Esophagus muscularis mucosa (tissue), 4 donors: ENCODE measurements at regions not wholly inside any gene's neighbourhood (a gene's known extent, or its start where the extent isn't known, plus 50 kb on each side); places are given as distances from the start of the nearest gene placed in this dataset.

ENCODE experiments used
- DNase-seq: peaks from one replicate; pipeline ENCODE4 v3.0.0-alpha.2; 2017; ENCODE audit errors: extremely low spot score
- H3K27ac ChIP-seq, 4 donors: fragments of 200-600 bp; sonication (generic); replicated peaks in 1 of 4; 1 replicate in 3 of 4; 2 replicates in 1 of 4; pipeline ENCODE4 v1.5.1; 2016 to 2019; ENCODE audit warnings: mild to moderate bottlenecking in 1 of 4
- H3K27me3 ChIP-seq, 4 donors: fragments of 200-600 bp; sonication (generic); one replicate each; pipeline versions ENCODE4 v1.5.1 to v1.6.0; 2016 to 2019
- H3K36me3 ChIP-seq, 4 donors: fragments of 200-600 bp; sonication (generic); one replicate each; pipeline ENCODE4 v1.5.1; 2016 to 2019
- H3K4me1 ChIP-seq, 4 donors: fragments of 200-600 bp; sonication (generic); one replicate each; pipeline ENCODE4 v1.5.1; 2016 to 2019
- H3K4me3 ChIP-seq, 4 donors: fragments of 200-600 bp; sonication (generic); 1 replicate in 2 of 4; 2 replicates in 2 of 4; pipeline ENCODE4 v1.5.1; 2016 to 2019; ENCODE audit warnings: mild to moderate bottlenecking in 4 of 4, moderate library complexity in 1 of 4
- H3K9me3 ChIP-seq, 4 donors: fragments of 200-600 bp; sonication (generic); 1 replicate in 3 of 4; 2 replicates in 1 of 4; pipeline ENCODE4 v1.5.1; 2016 to 2019
- CTCF ChIP-seq, 3 experiments: fragments of 200-600 bp in 2 of 3; fragments of 450-650 bp in 1 of 3; sonication (generic) in 2 of 3; IDR thresholded peaks; one replicate each; pipeline ENCODE4 v1.5.1; 2017 to 2019; ENCODE audit warnings: antibody characterized with exemption in 3 of 3, mild to moderate bottlenecking in 2 of 3, moderate library complexity in 1 of 3
- EP300 ChIP-seq: sonication (generic); formaldehyde crosslinking; IDR thresholded peaks from one replicate; pipeline ENCODE4 v1.6.1; 2017; ENCODE audit warnings: antibody characterized with exemption
- POLR2A ChIP-seq: fragments of 450-650 bp; IDR thresholded peaks from one replicate; pipeline ENCODE4 v1.6.1; 2017; ENCODE audit warnings: antibody characterized with exemption, moderate library complexity, mild to moderate bottlenecking, low read depth
- POLR2AphosphoS5 ChIP-seq, 2 donors: sonication (generic); formaldehyde crosslinking; IDR thresholded peaks; one replicate each; pipeline ENCODE4 v1.6.1; 2017; ENCODE audit warnings: antibody characterized with exemption in 2 of 2
- WGBS: methylation state at CpG from one replicate; pipeline ENCODE4 v1.1.5; 2018; 5-methylcytosine and 5-hydroxymethylcytosine counted together
- intact Hi-C: fragments of 100-400 bp; cut with DNase I; formaldehyde crosslinking; loops from one replicate; pipeline ENCODE4 v1.15.1; 2023

DNA sequence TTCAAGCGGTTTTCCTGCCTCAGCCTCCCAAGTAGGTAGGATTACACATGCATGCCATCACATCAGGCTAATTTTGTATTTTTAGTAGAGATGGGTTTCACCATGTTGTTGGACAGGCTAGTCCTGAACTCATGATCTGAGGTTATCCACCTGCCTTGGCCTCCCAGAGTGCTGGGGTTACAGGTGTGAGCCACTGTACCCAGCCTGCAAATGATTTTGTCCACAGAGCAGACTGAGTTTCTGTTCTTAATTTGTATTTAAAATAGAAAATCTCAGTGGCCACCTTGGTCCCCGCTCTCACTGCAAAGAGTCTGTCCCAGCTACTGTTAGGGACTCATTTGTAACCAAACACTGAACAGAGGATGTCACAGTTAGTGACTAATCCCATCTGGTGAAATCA, 415.7 kb upstream of the RBFOX1 start:
- intact Hi-C loops: no loop called here
- Histone ChIP-seq H3K27me3 (no peaks in the 10 kb centered on the region), H3K27ac (no peak overlapping the region), H3K9me3 (peaks cover 0 to 9% (median 0%) of the 10 kb centered on the region in 4 donors), H3K36me3 (no peaks in the 10 kb centered on the region), H3K4me3 (no peak overlapping the region), H3K4me1 (no peaks in the 10 kb centered on the region)
- TF ChIP-seq CTCF (IDR thresholded peaks at IDR 0.05): no peak
- no peak for TF ChIP-seq POLR2AphosphoS5 (IDR thresholded peaks at IDR 0.05)
- TF ChIP-seq POLR2A: no peak
- no peak for TF ChIP-seq EP300
- 70% methylated on average over 2 of the region's 2 CpGs for WGBS
- DNase-seq: no peak

- H3K4me1 ChIP-seq: no peaks in the 10 kb centered on the region
- no peak overlapping the region for H3K4me3 ChIP-seq
- intact Hi-C loops: no loop called here
- H3K27me3 ChIP-seq: no peaks in the 10 kb centered on the region
- TF ChIP-seq CTCF (IDR thresholded peaks at IDR 0.05) (no peak), POLR2AphosphoS5 (IDR thresholded peaks at IDR 0.05) (no peak), POLR2A (no peak)
- DNase-seq: no peak
- H3K9me3 ChIP-seq: no peaks in the 10 kb centered on the region
- no peak overlapping the region for H3K27ac ChIP-seq
- 82% methylated on average over 3 of the region's 5 CpGs for WGBS
- H3K36me3 ChIP-seq: no peaks in the 10 kb centered on the region
Observed at GRCh38 chr16:6913566-6913965, 419.1 kb upstream of the RBFOX1 start.

DNA sequence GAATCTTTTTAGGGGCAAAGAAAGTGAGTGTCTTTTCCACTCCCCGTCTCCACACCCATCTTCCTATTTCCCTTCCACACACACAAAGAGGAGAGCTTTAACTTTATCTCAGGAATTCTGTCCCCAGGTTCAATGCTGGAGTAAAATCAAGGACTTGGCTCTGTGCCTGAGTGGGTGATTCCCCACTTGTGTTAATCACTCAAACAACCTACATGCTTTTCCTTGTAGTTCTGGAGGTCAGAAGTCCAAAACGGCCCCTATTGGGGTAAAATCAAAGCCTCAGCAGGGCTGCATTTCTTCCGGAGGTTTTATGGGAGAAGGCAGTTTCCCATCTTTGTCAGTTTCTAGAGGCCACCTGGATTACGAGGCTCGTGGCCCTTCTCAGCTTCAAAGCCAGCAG, 422.3 kb upstream of the RBFOX1 start:
- DNase-seq: no peak
- TF ChIP-seq CTCF (IDR thresholded peaks at IDR 0.05) (no peak), POLR2AphosphoS5 (IDR thresholded peaks at IDR 0.05) (no peak), EP300 (no peak), POLR2A (no peak)
- Histone ChIP-seq H3K4me1 (no peaks in the 10 kb centered on the region), H3K27me3 (no peaks in the 10 kb centered on the region), H3K4me3 (no peak overlapping the region), H3K36me3 (no peaks in the 10 kb centered on the region), H3K27ac (no peak overlapping the region), H3K9me3 (no peaks in the 10 kb centered on the region)
- intact Hi-C loops: no loop called here
- 79% methylated on average over 5 of the region's 5 CpGs for whole genome bisulfite sequencing

GRCh38 chr16:6905601-6906000, 427.0 kb upstream of the RBFOX1 start:
- TF ChIP-seq POLR2AphosphoS5 (IDR thresholded peaks at IDR 0.05) (no peak), POLR2A (no peak), CTCF (IDR thresholded peaks at IDR 0.05) (no peak), EP300 (no peak)
- 44% methylated on average over 3 of the region's 3 CpGs for WGBS
- Histone ChIP-seq H3K36me3 (no peaks in the 10 kb centered on the region), H3K4me3 (no peak overlapping the region), H3K9me3 (no peaks in the 10 kb centered on the region), H3K4me1 (no peaks in the 10 kb centered on the region), H3K27me3 (peaks cover 0 to 7% (median 0%) of the 10 kb centered on the region in 4 donors), H3K27ac (no peak overlapping the region)
- no peak for DNase-seq
- intact Hi-C loops: no loop called here

DNA sequence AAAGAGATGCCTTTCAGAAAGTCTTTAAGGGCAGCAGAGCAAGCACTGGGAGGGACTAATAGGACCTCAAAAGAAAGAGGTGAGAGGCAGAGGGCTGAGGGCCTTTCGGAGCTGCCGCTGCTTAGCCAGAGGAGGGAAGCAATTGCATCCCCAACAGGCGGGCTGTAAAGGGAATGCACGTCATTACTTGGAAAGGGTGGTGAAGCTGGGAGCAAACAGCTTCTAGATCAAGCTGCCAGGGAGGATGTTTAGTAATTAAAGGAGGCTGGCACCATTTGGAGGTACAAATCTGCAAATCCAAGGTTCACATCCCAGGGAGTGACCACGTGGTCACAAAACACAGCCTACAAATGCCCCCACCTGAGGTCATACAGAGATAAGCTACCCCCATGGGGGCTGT, 429.0 kb upstream of the RBFOX1 start:
- TF ChIP-seq CTCF (IDR thresholded peaks at IDR 0.05) (no peak), POLR2A (no peak), POLR2AphosphoS5 (IDR thresholded peaks at IDR 0.05) (no peak), EP300 (no peak)
- H3K36me3 ChIP-seq: no peaks in the 10 kb centered on the region
- DNase-seq: no peak
- H3K27me3 ChIP-seq: peaks cover 0 to 7% (median 0%) of the 10 kb centered on the region in 4 donors
- no peak overlapping the region for H3K4me3 ChIP-seq
- intact Hi-C loops: no loop called here
- H3K27ac ChIP-seq: no peak overlapping the region
- no peaks in the 10 kb centered on the region for H3K4me1 ChIP-seq
- WGBS: 72% methylated on average over 5 of the region's 5 CpGs
- no peaks in the 10 kb centered on the region for H3K9me3 ChIP-seq
